Natural killer cell (primary cell): ENCODE measurements at regions not wholly inside any gene's neighbourhood (a gene's known extent, or its start where the extent isn't known, plus 50 kb on each side); places are given as distances from the start of the nearest gene placed in this dataset.

ENCODE experiments used
- ATAC-seq, 3 donors: fragments of 150-1000 bp in 2 of 3; fragments of 200-7000 bp in 1 of 3; cut with Tn5 transposase; 1 replicate in 1 of 3; 2 replicates in 2 of 3; pipeline ENCODE4 v1.10.0; 2021; ENCODE audit warnings: mild to moderate bottlenecking in 2 of 3, moderate library complexity in 2 of 3
- DNase-seq, 2 donors: peaks; one replicate each; pipeline versions ENCODE4 v3.0.0 to v3.0.0-alpha.2; 2013 to 2021; ENCODE audit warnings: mixed read lengths in 1 of 2
- H3K27ac ChIP-seq: one replicate; pipeline ENCODE4 v1.5.1; 2013; ENCODE audit warnings: mild to moderate bottlenecking, low read length
- H3K27me3 ChIP-seq: one replicate; pipeline ENCODE4 v1.6.1; 2013; ENCODE audit warnings: low read length; ENCODE audit not compliant: control insufficient read depth, insufficient read depth
- H3K36me3 ChIP-seq: one replicate; pipeline ENCODE4 v1.6.1; 2013; ENCODE audit warnings: low read length; ENCODE audit not compliant: control insufficient read depth, insufficient read depth
- H3K4me1 ChIP-seq: one replicate; pipeline ENCODE4 v1.6.1; 2013; ENCODE audit warnings: low read length; ENCODE audit not compliant: control insufficient read depth, insufficient read depth
- H3K4me3 ChIP-seq: one replicate; pipeline ENCODE4 v1.5.1; 2013; ENCODE audit warnings: low read length
- H3K9me3 ChIP-seq: one replicate; pipeline ENCODE4 v1.6.1; 2013; ENCODE audit warnings: low read length; ENCODE audit not compliant: control insufficient read depth, insufficient read depth
- H3K27ac Mint-ChIP-seq, 2 donors: one replicate each; pipeline ENCODE4 v1.8.0; 2022; ENCODE audit warnings: mild to moderate bottlenecking in 2 of 2, mixed read lengths in 2 of 2, moderate library complexity in 1 of 2
- H3K27me3 Mint-ChIP-seq, 2 donors: one replicate each; pipeline ENCODE4 v1.8.0; 2022; ENCODE audit warnings: low read depth in 2 of 2, mixed read lengths in 2 of 2
- H3K36me3 Mint-ChIP-seq: one replicate; pipeline ENCODE4 v1.8.0; 2022; ENCODE audit warnings: mixed read lengths
- H3K4me1 Mint-ChIP-seq, 2 donors: one replicate each; pipeline ENCODE4 v1.8.0; 2022; ENCODE audit warnings: mixed read lengths in 2 of 2
- H3K4me3 Mint-ChIP-seq: one replicate; pipeline ENCODE4 v1.8.0; 2022; ENCODE audit warnings: mild to moderate bottlenecking, moderate library complexity, mixed read lengths
- H3K9me3 Mint-ChIP-seq, 2 donors: one replicate each; pipeline ENCODE4 v1.8.0; 2022; ENCODE audit warnings: mixed read lengths in 2 of 2
- WGBS: methylation state at CpG from one replicate; pipeline ENCODE4 v1.1.7; 2013; ENCODE audit warnings: missing lambda C conversion rate; ENCODE audit not compliant: insufficient coverage; 5-methylcytosine and 5-hydroxymethylcytosine counted together
- intact Hi-C: fragments of 100-400 bp; cut with micrococcal nuclease; formaldehyde crosslinking; loops from one replicate; pipeline ENCODE4 v1.14.2; 2022
- TF ChIP-seq, protein P1 (sequence below): fragments of 200-600 bp; IDR thresholded peaks from one replicate; pipeline ENCODE4 v1.8.0; 2022; ENCODE audit warnings: antibody characterized with exemption

- Mint-ChIP-seq H3K9me3 (peaks cover 6 to 9% of the 10 kb centered on the region in 2 donors), H3K27me3 (no peaks in the 10 kb centered on the region), H3K36me3 (no peaks in the 10 kb centered on the region), H3K4me3 (no peak overlapping the region), H3K27ac (no peak overlapping the region), H3K4me1 (no peaks in the 10 kb centered on the region)
- DNase-seq: no peak
- TF ChIP-seq, protein P1, sequence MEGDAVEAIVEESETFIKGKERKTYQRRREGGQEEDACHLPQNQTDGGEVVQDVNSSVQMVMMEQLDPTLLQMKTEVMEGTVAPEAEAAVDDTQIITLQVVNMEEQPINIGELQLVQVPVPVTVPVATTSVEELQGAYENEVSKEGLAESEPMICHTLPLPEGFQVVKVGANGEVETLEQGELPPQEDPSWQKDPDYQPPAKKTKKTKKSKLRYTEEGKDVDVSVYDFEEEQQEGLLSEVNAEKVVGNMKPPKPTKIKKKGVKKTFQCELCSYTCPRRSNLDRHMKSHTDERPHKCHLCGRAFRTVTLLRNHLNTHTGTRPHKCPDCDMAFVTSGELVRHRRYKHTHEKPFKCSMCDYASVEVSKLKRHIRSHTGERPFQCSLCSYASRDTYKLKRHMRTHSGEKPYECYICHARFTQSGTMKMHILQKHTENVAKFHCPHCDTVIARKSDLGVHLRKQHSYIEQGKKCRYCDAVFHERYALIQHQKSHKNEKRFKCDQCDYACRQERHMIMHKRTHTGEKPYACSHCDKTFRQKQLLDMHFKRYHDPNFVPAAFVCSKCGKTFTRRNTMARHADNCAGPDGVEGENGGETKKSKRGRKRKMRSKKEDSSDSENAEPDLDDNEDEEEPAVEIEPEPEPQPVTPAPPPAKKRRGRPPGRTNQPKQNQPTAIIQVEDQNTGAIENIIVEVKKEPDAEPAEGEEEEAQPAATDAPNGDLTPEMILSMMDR: no peak
- Histone ChIP-seq H3K4me1 (no peaks in the 10 kb centered on the region), H3K36me3 (no peaks in the 10 kb centered on the region), H3K27ac (no peak overlapping the region), H3K9me3 (no peaks in the 10 kb centered on the region), H3K4me3 (no peak overlapping the region), H3K27me3 (no peaks in the 10 kb centered on the region)
- ATAC-seq: no peak
- 77% methylated on average over 4 of the region's 4 CpGs for WGBS
- intact Hi-C loops: no loop called here
Measured at GRCh38 chr12:63467951-63468350, 200.3 kb downstream of the DPY19L2 start.

DNA sequence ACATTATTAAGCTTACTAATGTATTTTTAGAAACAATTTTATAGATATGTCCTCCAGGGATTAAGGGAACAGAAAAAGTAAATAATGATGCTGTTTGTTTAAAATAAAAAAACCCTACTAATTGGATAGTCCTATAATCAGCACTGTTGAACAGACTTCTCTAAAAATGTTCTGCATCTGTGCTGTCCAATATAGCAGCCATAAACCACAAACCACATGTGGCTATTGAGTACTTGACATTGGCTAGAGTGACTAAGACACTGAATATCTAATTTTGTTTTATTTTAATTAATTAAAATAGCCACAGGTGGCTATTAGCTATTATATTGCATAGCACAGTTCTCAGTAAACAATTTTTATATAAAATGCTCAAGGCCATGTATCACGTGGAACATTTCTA lies 210.4 kb downstream of the DPY19L2 start:
- H3K9me3 ChIP-seq: no peaks in the 10 kb centered on the region
- H3K36me3 Mint-ChIP-seq: no peaks in the 10 kb centered on the region
- peaks cover 0 to 2% of the 10 kb centered on the region in 2 donors for H3K27me3 Mint-ChIP-seq
- no peaks in the 10 kb centered on the region for H3K4me1 Mint-ChIP-seq
- no peak for ATAC-seq
- no peak overlapping the region for H3K27ac Mint-ChIP-seq
- no peaks in the 10 kb centered on the region for H3K27me3 ChIP-seq
- no peak overlapping the region for H3K27ac ChIP-seq
- no peak overlapping the region for H3K4me3 ChIP-seq
- intact Hi-C loops: no loop called here
- no peaks in the 10 kb centered on the region for H3K4me1 ChIP-seq
- 67% methylated on average over 1 of the region's 1 CpG for WGBS
- H3K36me3 ChIP-seq: no peaks in the 10 kb centered on the region
- no peak for DNase-seq
- TF ChIP-seq, protein P1: no peak
- H3K9me3 Mint-ChIP-seq: peaks cover 3 to 7% of the 10 kb centered on the region in 2 donors
- H3K4me3 Mint-ChIP-seq: no peak overlapping the region

- Mint-ChIP-seq H3K4me1 (no peaks in the 10 kb centered on the region), H3K27ac (no peak overlapping the region), H3K27me3 (peaks cover 0 to 2% of the 10 kb centered on the region in 2 donors), H3K36me3 (no peaks in the 10 kb centered on the region), H3K4me3 (no peak overlapping the region), H3K9me3 (peaks cover 3 to 5% of the 10 kb centered on the region in 2 donors)
- Histone ChIP-seq H3K4me1 (no peaks in the 10 kb centered on the region), H3K27me3 (no peaks in the 10 kb centered on the region), H3K36me3 (no peaks in the 10 kb centered on the region), H3K9me3 (no peaks in the 10 kb centered on the region), H3K4me3 (no peak overlapping the region), H3K27ac (no peak overlapping the region)
- ATAC-seq (no peak), DNase-seq (no peak)
- intact Hi-C loops: no loop called here
- TF ChIP-seq, protein P1: no peak
Measured at GRCh38 chr12:63457428-63457827, 210.9 kb downstream of the DPY19L2 start.

DNA sequence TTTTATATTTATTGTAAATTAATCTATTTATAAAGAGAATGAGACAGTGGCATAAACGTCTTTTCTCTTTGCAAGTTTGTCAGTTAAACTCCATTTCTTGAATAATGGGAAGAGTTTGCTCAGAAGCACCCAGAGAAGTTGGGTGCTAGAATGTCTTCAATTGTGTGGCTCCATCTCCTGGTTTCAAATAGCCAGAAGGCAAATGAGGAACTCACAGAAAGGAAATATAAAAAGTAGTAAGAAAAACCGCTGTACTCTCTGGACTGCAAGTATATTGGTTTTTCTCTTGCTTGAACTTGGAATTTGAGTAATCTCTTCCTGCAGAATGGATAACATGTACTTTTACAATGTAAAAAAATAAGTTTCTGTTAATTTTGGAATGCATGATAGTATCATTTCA lies 217.5 kb downstream of the DPY19L2 start:
- ATAC-seq (no peak), DNase-seq (no peak)
- Histone ChIP-seq H3K27me3 (no peaks in the 10 kb centered on the region), H3K4me3 (no peak overlapping the region), H3K4me1 (no peaks in the 10 kb centered on the region), H3K36me3 (no peaks in the 10 kb centered on the region), H3K27ac (no peak overlapping the region), H3K9me3 (no peaks in the 10 kb centered on the region)
- TF ChIP-seq, protein P1: no peak
- Mint-ChIP-seq H3K27me3 (no peaks in the 10 kb centered on the region), H3K27ac (no peak overlapping the region), H3K4me3 (no peak overlapping the region), H3K36me3 (no peaks in the 10 kb centered on the region), H3K9me3 (peaks cover 0 to 2% of the 10 kb centered on the region in 2 donors), H3K4me1 (no peaks in the 10 kb centered on the region)
- WGBS: 12% methylated on average over 2 of the region's 2 CpGs
- intact Hi-C loops: no loop called here
